ENCODE measurements at regions not wholly inside any gene's neighbourhood (a gene's known extent, or its start where the extent isn't known, plus 50 kb on each side); places are given as distances from the start of the nearest gene placed in this dataset.
"Not testable (repeated sequence)": the region's sequence is repeated elsewhere in the genome, so short reads cannot be mapped to it uniquely, and the experiment has no call there.

DNA sequence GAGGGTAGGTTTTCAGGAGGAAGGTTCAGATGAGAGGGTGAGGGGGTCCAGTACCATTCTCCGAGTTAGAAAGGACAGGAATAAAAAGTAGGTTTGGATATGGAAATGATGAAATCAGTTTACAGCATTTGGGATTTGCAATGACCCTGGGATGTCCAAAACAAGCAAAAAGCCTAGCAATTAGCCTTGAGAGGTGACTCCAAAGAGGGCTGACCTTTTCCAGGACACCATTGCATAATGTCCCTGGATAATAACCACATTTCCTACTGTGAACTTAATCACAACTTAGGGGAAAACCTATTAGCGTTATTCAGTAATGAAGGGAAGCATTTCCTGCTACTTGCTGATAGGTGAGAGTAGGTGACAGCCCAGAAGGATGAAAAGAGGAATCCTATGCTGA lies 101.4 kb upstream of the ARHGAP42 start:
- FAIRE-seq = no peak

DNA sequence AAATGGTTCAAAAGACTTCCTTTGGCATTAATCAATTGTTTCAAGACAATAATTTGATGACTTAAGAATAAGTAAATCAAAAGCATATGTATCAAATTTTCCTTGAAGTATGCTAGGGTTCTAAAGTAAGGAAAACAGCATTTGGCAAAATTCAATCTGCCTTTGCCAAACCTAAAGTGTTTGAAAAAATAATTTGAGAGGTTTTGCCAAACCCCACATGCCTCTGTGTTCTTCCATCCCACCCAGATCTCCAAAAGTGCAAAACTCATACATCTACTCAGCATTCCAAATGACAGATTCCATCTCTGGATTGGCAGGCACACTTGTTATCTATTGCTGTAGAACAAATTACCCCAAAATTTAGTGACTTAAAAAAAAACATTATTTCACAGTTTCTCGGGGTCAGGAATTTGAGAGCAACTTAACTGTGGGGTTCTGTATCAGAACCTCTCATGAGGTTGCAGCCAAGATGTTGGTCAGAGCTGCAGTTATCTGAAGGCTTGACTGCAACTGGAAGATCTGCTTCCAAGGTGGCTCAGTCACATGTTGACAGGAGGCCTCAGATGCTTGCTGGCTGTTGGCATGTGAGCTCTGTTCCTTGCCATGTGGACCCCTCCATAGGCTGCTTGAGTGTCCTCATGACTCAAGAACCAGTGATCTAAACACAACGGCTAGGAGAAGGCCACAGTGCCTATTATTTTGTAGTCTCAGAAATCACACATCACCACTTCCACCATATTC lies 100.6 kb upstream of the ARHGAP42 start:
- FAIRE-seq = no peak

DNA sequence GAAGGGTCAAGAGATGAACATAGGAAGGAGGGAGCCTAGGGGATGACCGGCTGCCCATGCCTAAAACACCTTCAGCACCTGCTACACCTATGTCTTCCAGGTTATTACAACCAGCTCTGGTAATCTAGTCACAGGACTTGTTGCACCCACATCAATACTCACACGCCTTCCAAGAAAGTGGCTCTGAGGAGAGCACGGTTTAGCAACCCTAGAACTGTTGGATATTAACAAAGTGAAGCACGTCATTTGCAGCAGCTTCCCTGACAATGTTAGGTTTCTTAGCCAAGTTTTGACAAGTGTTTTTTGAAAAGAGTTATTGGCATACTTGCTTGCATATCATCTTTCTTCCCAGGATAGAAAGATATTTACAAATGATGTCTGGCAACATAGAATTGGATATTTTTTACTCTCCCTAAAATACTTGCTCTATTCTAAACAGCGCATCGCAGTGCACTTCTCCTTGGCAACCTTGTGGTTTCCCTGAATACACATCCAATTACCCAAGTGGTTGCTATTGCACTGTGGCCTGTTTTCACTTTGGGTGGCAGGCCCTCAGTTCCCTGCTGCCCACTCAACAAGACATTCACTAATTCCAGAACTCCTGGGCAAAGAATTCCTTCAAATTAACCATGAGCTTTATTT lies 94.3 kb upstream of the ARHGAP42 start:
- FAIRE-seq = no peak

DNA sequence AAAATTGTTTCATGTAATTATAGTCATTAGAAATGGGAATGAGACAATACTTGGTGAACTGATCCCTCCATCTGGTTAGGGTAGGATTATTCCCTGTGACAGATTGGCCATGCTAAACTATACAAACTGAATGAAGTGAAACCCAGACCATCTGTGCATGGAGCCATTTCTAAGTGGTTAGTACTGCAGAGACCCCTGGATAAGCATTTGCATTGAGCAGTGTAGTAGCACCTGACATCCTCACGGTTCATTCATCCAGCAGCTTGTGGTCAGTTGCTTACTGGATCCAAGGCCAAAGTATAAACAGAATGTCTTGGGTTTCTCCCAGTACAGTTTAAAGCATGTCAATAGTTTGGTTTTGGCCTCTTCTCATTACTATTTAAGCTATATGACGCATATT lies 93.8 kb upstream of the ARHGAP42 start:
- FAIRE-seq = no peak

DNA sequence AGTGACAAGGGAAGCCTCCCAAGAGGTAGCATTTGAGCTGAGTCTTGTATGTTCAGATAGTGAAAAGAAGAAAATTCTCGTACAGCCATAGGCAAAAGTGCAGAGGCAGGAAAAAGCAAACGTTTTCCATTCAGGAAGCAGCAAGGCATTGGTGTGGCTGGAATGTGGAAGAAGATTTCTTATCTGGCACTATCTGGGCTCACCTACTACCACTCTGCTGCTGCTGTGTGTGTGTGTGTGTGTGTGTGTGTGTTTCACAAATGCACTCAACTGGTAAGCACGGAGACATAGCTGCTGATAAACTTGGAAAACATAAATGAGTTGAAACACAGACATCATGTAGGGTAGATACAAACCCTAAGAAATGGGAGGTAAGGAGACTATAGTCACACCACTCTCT lies 92.8 kb upstream of the ARHGAP42 start:
- FAIRE-seq = no peak

DNA sequence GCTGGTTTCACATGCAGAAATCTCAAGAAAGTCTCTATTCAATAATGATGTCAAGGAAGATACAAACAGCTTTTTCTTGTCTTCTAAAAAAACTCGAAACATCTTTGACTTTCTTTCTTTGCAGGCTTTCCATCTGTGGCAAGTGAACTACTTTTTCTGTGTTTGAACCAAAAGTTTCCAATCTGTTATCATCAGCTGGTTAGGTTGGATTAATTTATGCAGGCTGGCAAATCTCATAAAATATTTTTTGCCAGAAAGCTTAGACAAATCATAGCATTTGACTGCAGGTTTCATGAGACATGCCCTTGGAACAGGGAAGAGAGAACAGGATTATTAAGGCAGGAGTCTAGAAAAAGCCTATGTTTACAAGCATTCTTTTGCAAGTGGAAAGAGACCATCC lies 86.1 kb upstream of the ARHGAP42 start:
- no peak for FAIRE-seq

DNA sequence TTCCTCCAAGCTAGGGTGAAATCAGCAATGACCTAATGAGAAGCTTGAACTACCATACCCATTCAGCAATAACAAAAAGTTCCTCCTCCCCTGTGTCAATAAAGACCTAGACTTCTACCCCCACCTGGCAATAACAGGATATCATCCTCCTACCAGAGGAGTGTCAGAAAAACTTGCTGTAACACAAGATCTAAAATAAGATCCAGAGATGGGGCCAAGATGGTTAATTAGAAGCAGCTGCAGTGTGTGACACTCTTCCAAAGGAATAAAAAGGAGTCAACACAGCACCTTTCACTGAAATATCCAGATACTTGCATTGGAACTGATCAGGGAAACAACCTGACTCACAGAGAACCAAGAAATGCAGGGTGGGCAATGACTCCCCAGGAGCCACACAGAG lies 84.4 kb upstream of the ARHGAP42 start:
- no peak for FAIRE-seq

DNA sequence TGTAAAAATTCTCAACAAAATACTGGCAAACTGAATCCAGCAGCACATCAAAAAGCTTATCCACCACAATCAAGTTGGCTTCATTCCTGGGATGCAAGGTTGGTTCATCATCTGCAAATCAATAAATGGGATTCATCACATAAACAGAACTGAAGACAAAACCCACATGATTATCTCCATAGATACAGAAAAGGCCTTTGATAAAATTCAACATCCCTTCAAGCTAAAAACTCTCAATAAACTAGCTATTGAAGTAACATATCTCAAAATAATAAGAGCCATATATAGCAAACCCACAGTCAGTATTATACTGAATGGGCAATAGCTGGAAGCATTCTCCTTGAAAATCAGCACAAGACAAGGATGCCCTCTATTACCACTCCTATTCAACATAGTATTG lies 79.3 kb upstream of the ARHGAP42 start:
- not testable (repeated sequence) for FAIRE-seq

DNA sequence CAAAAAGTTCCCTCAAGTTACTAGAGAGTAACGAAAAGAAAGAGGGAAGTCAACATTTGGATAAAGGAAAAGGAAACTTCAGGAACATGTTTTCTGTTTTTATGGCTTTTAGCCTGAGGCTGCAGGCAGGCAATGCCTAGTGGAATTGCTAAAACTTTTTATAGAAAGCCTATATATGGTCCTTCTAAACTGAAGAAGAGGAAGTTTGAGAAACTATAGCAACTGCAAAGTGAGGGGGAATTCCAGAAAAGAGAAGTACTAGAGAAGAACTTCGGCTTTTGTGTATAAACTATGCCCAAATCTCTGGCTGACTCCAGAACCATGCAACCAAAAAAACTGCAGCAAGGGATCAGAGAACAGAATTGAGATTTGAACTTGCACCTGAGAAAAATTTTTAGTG lies 74.3 kb upstream of the ARHGAP42 start:
- no peak for FAIRE-seq

DNA sequence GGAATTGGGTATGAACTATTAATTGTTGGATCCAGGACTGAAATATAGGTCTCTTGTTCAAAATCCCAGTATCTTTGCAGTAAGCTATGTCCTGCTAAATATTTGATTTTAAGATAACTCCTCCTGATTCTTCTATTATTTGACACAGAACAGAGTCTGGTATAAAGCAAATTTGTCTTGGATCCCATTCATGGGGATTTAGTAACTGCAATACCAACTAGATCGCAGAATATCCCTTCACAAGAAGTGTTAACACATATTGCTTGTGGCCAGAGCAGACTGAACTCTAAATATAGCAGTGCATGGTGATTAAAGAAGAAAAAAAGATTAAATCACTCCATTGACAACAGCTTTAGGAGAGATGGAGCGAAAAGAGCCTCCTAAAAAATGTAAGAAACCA lies 68.2 kb upstream of the ARHGAP42 start:
- FAIRE-seq = no peak

DNA sequence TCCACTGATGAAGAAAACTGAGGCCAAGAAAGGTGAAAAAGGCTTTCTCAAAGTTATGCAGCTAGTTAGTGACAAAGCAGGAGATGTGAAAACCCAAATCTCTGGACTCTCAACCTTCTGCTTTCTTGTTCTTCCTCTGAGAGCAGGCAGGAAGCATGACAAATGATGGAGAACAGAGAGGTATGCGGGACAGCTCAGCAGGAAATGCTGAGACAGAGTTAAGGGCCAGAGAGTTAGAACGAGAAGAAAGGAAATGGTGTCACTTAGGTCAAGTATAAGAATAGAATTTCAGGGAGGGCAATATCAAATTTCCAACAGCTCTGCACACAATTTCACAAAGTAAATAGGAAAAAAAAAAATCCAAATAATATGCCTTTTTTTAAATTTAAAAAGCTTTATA lies 67.6 kb upstream of the ARHGAP42 start:
- FAIRE-seq = no peak

DNA sequence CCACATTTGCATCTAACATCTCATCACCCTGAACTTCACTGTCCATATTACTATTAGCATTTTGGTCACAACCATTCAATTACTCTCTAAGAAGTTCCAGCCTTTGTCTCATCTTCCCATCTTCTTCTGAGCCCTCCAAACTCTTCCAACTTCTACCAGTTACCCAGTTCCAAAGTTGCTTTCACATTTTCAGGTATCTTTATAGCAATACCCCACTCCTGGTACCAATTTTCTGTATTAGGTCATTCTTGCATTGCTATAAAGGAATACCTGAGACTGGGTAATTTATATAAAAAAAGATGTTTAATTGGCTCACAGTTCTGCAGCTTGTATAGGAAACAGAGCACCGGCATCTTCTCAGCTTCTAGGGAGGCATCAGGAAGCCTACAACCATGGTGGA lies 64.7 kb upstream of the ARHGAP42 start:
- no peak for FAIRE-seq

DNA sequence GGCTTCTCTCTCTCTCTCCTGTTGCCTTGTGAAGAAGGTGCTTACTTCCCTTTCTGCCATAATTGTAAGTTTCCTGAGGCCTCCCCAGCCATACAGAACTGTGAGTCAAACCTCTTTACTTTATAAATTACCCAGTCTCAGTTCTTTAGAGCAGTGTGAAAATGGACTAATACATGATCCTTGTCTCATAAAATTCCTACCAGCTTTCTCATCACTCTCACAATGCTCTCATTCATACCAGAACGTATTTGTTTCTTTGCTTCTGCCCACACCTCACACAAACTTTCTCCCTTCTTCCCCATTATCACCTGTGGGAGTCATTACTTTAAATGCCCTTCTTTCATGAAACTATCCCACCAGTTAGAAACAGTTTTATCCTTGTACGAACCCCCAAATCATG lies 62.7 kb upstream of the ARHGAP42 start:
- no peak for FAIRE-seq

DNA sequence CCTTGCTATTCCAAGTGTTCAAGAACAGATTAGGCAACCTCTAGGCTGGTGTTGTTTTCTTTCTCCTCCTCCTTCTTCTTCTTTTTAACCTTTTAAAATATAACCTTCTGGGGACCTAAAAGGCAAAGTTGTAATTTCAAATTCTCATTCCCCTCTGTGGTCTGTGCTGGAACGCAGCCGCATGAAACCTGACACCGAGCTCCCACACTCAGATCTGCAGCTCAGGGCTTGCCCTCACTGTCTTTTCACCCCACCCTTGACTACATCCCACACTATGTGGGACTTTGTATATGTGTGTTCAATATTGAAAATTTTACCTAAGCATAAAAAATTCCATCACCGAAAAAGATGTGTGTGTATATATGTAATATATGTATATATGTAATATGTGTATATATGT lies 62.0 kb upstream of the ARHGAP42 start:
- no peak for FAIRE-seq

DNA sequence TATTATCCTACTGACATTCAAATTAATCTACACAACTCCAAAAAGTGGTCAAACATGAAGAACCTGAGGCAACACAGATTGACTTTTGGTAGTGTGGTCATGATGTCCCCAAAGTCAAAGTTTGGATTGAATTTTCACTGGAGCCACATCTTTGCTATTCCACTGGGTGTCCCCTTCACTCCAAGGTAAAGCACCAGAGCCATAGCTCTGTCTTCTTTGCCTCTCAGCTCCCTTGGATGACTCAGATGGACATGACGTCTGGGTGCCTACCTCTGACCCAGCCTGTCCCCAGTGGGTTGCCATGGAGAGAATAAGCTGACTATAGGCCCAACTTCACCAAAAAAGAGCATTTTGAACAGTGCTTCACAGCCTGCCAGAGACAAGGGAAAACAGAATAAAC lies 57.4 kb upstream of the ARHGAP42 start:
- FAIRE-seq = no peak

DNA sequence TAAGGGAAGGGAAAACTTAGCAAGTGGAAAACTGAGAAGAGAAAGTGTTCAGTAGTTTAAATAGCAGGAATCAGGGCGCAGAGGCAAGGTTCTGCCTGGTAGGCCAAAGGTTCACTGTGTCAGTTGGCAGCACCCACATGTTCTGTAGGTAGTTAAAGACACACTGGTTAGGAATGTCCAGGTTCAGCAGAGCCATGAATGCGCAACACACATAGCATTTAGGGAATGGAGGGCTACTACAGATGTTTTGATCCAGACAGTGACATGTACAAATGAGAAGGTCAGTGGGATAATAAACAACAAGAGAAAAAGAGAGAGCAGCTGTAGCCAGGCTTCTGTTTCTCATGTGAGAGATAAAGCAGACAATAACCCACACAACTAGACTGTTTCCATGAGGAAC lies 56.2 kb upstream of the ARHGAP42 start:
- FAIRE-seq = no peak

DNA sequence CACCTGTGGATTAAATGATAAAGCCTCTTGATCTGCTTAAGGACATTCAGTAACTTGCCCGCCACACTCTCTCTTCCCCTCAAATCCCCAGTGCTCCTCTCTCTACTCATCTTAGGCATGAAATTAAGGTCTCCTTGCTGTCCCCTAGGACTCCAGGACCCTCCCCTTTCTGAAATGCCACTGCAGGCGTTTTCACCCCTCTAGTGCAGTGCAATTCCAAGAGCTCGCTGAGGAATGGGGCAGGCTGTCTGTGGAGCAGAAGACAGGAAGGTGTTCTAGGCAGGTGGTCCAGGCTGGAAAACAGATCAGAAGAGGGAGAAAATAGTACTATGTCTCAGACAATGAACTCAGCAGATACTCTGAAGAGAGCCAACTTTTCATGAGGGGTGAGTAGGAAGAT lies 55.8 kb upstream of the ARHGAP42 start:
- no peak for FAIRE-seq

DNA sequence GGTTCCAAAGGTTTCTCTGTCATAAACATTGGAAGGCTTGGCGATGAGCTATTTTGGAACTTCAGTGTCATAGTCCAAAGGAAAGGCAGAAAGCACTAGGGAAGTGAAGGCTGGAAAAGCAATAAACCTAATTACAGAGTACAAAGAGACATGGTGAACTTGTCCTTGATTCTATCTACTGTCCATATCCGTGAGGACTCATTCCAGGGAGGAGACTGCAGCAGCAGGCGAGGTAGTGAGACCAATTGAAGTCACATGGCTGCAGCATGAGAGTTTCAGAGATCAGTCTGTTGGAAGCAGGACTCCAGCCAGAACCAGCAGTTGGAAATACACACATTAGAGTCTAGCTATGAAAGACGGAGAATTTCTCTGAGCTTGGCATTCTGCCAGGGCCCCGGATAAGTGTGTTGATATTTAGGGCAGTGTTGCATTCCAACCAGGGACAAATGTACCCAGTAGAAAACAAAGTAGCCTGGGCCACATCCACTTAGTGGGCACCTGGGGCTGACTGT lies 54.1 kb upstream of the ARHGAP42 start:
- FAIRE-seq = no peak

DNA sequence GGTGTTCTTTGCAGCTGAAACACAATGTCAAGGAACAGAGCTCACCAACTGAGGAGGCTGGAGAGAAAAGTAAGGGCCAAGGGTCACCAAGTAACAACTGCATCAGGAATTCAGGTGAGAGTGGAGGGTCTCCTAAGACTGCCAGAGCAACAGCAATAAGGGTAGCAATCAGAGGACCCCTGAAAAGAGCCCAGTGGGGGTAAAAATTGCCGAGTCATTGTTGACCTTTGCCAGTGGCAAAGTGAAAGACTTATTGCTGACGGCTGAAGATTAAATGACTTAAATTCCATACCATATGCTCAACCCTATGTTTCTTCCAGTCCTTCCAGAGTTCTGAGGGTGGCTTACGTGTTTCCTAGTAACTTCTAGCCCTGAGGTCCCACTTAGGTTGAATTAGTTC lies 51.9 kb upstream of the ARHGAP42 start:
- no peak for FAIRE-seq

DNA sequence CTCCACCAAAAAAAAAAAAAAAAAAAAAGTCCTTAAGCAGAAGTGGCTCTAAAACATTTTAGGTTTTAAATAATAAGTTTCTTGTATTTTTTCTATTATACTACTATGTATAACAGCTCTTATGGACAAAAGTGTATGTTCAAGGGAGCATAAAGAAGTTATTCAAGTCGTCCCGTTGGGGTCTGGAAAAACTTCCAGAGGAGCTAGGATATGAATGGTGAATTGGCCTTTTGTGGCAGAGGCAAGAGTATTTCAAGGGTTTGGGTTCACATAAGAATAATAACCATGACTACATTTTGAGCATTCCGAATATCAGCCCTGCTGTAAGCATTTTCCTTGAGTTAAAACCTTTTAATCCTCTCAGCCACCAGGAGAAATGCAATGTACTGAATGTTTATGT lies 50.6 kb upstream of the ARHGAP42 start:
- FAIRE-seq = no peak
